GM21576 (cell line): ENCODE measurements at regions not wholly inside any gene's neighbourhood (a gene's known extent, or its start where the extent isn't known, plus 50 kb on each side); places are given as distances from the start of the nearest gene placed in this dataset.
"Not testable (repeated sequence)": the region's sequence is repeated elsewhere in the genome, so short reads cannot be mapped to it uniquely, and the experiment has no call there.

ENCODE experiments used
- ATAC-seq: cut with Tn5 transposase; IDR thresholded peaks from one replicate; pipeline ENCODE4 v1.9.1; 2021; ENCODE audit warnings: mild to moderate bottlenecking, moderate library complexity; ENCODE audit not compliant: unreplicated experiment

DNA sequence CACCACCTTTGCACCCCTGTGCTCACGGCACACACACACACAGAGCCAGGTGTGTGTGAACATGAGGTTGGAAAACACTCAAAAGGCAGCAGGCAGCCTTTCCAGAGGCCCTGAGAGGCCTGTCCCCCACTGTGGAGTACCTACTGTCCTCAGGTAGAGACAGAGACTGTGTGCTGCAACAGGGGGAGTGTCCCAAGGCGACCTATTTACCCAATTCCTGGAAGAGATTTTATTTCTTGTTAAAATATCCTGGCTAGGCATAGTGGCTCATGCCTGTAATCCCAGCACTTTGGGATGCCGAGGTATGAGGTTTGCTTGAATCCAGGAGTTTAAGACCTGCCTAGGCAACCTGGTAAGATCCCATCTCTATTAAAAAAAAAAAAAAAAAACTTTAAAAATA lies 108.5 kb downstream of the COPRS start:
- no peak for ATAC-seq

- no peak for ATAC-seq
Observed at GRCh38 chr17:31748881-31749280, 110.2 kb downstream of the COPRS start.

DNA sequence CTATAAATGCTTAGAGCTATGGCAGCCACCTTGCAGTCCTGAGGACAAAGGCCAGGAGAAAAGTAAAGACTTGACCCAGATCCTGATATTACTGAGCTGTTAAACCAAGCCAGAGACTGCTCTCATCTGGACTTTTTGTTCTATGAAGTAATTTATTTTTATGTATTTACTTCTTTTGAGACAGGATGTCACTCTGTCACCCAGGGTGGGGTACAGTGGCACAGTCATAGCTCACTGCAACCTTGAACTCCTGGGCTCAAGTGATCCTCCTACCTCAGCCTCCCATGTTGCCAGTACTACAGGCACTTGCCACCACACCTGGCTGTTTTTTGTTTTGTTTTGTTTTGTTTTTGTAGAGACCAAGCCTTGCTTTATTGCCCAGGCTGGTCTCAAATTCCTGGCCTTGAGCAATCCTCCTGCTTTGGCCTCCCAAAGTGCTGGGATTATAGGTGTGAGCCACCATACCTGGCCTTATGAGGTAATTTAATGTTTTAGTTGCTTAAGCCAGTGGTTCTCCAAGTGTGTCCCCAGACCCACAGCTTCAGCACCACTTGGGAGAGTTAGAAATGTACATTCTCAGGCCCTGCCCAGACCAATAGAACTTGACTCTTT lies 112.1 kb downstream of the COPRS start:
- ATAC-seq = no peak

- no peak for ATAC-seq
Observed at GRCh38 chr17:31745964-31746600, 113.0 kb downstream of the COPRS start.

GRCh38 chr17:31744511-31744951 lies 114.5 kb downstream of the COPRS start:
- ATAC-seq = no peak

- ATAC-seq = no peak
Observed at GRCh38 chr17:31743797-31744196, 115.2 kb downstream of the COPRS start.

DNA sequence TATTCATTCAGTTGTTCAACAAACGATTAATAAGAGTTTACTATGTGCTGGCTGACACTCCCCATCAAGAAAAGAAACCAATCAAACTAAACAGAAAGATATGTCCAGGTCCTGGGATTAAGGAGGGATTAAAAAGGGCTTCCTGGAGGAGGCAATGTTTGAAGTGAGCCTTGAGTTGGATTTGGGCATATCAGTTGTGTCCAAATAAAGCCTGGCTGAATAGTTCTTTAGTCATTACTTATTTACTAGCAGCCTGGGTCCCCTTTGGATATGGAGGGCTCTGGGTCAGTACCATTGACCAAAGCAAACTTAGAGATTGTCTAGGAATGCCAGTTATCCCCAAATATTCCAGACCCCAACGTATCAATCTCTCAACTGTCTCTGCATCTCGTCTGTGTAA lies 117.7 kb downstream of the COPRS start:
- no peak for ATAC-seq

DNA sequence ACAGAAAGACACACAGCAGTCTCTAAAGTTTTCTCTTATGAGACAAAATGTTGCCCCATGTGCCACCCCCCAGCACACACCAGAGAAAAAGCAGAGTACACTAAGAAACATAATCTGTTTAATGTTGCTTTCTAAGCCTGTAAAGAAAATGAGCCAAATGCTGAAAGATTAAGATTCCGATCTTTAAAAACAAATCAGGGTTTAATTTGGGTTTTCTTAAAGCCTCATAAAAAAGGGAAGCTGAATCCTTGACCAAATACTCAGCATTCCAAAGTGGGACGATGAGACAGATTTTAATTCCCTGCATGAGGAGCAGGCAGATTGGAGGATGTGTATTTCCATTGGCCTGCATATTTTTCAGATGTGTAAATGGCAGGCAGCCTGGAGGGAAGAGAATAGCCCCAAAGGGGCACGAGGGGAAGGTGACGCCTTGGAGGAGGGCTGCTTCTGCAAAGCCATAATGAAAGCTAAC lies 118.4 kb downstream of the COPRS start:
- ATAC-seq = no peak

- no peak for ATAC-seq
Observed at GRCh38 chr17:31738996-31739699, 119.9 kb downstream of the COPRS start.

- no peak for ATAC-seq
Observed at GRCh38 chr17:31738488-31738887, 120.6 kb downstream of the COPRS start.

- ATAC-seq = no peak
Observed at GRCh38 chr17:31738067-31738466, 121.0 kb downstream of the COPRS start.

DNA sequence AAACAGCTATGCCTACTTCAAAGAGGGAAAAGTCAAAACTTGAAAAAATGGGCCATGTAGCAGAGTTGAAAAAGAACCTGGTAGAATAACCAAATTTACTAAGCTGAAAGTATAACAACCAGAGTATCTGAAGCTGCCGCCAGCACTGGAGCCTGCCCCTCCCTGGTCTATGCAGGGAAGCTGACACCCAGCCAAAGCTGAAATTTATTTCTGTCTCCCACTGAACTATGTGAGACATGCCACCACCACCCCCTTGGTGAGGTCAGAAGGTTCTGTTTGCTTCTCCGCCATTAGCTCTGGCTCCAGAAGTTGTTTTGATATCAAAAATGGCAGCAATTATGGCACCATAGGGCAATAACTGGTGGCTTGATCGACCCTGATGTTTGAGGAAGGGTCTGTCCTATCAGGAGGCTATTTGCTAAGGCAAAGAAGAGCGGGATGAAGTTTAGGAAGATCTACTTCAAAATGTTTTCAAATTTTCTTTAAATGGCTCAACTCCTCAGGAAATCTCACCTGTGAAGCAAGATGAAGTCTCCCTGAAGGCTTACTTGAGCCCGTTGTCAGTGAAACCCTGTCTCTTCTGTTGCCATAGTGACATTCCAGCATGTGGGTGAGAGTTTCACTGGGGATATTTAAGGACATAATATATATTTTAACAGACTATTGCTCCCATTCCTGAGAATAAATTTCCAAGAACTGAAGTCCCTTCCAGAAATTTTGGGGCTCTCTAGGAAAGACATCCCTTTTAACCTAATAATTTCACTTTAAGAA lies 122.0 kb downstream of the COPRS start:
- no peak for ATAC-seq

DNA sequence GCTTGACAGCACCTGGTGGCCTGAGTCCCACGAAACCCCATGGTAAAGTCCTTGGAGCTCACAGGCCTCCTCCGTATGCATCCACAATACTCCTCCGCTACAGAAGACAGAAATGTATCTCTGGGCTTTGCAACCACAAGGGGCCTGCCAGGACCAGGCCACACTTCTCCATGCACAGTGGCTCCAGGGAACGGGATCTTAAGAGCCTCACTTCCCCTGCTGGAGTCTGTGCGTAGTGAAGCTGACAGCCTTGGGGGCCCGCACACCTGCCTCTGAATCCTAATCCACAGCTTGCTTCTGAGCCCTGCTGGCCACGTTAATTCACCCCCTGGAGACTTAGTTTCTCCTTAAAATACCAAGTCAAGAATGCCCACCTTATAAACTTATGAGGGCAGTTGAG lies 125.7 kb downstream of the COPRS start:
- ATAC-seq = no peak

DNA sequence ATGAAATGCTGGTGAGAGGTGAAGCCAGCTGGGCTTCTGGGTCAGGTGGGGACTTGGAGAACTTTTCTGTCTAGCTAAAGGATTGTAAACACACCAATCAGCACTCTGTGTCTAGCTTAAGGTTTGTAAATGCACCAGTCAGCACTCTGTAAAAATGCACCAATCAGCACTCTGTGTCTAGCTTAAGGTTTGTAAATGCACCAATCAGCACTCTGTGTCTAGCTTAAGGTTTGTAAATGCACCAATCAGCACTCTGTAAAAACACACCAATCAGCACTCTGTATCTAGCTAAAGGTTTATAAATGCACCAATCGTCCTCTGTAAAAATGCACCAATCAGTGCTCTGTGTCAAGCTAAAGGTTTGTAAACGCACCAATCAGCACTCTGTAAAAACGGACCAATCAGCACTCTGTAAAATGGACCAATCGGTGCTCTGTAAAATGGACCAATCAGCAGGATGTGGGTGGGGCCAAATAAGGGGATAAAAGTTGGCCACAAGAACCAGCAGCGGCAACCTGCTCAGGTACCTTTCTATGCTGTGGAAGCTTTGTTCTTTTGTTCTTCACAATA lies 127.4 kb downstream of the COPRS start:
- ATAC-seq = not testable (repeated sequence)

- ATAC-seq = no peak
Observed at GRCh38 chr17:31731118-31731517, 127.9 kb downstream of the COPRS start.

DNA sequence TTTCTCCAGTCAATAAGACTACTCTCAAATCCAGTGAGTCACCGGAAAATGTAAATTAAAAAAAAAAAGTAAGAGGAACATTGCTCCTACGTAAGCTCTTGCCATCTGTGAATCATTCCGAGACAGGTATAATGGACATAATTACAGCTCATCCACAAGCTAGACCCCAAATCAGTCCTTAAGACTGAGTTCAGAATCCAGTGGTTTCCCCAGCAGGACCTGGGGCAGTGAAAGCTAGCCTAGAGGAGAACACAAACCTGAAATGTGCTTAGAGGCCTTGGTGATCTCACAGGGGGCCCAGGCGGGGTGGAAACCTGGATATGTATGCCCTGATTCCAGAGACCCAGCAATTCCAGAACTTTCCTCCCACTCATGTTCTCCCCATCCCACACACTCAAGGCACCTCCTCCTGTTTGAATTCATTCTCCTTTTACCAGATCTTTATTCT lies 132.0 kb downstream of the COPRS start:
- ATAC-seq = no peak

GRCh38 chr17:31724619-31725018 lies 134.4 kb downstream of the COPRS start:
- no peak for ATAC-seq

GRCh38 chr17:31724026-31724425 lies 135.0 kb downstream of the COPRS start:
- ATAC-seq = no peak

- no peak for ATAC-seq
Observed at GRCh38 chr17:31722251-31723056, 136.6 kb downstream of the COPRS start.
